Panc1 (cell line): ENCODE measurements at regions not wholly inside any gene's neighbourhood (a gene's known extent, or its start where the extent isn't known, plus 50 kb on each side); places are given as distances from the start of the nearest gene placed in this dataset.

Source experiments
- ATAC-seq: fragments of 200-7000 bp; cut with Tn5 transposase; 2 replicates; pipeline ENCODE4 v1.9.1; 2020; ENCODE audit warnings: mild to moderate bottlenecking, moderate library complexity
- BruUV-seq: library from RNA; stranded (reverse); fragments of 400-500 nt; replicated peaks from 2 replicates; lab custom pipeline; 2021; lab: Mats Ljungman, UMichigan
- CTCF ChIA-PET: fragments of 300-600 bp; sonication (Branson Sonifier 250); formaldehyde crosslinking; loops from one replicate; lab custom pipeline; 2022; ENCODE audit warnings: antibody characterized with exemption; lab: Charles Lee
- POLR2A ChIA-PET: fragments of 300-600 bp; sonication (Branson Sonifier 250); formaldehyde crosslinking; loops from one replicate; lab custom pipeline; 2022; ENCODE audit warnings: antibody characterized with exemption; lab: Charles Lee
- DNase-seq: peaks from one replicate; pipeline ENCODE4 v3.0.0-alpha.2; 2010; ENCODE audit warnings: low read depth, low spot score
- H3K27ac ChIP-seq: 2 replicates; pipeline ENCODE4 v1.5.1; 2011; ENCODE audit warnings: mild to moderate bottlenecking, low read length, inconsistent platforms
- H3K27me3 ChIP-seq: fragments of 200-500 bp; sonication (Bioruptor generic); 2 replicates; pipeline ENCODE4 v1.6.0; 2014; ENCODE audit warnings: low read length, inconsistent platforms; ENCODE audit not compliant: control insufficient read depth, insufficient read depth
- H3K36me3 ChIP-seq: fragments of 200-500 bp; sonication (Bioruptor generic); 2 replicates; pipeline ENCODE4 v1.5.1; 2014; ENCODE audit warnings: inconsistent platforms, mild to moderate bottlenecking, low read length, moderate library complexity; ENCODE audit not compliant: control insufficient read depth, insufficient read depth
- H3K4me1 ChIP-seq: 2 replicates; pipeline ENCODE4 v1.5.1; 2011; ENCODE audit warnings: inconsistent platforms, mild to moderate bottlenecking, low read length, moderate library complexity; ENCODE audit not compliant: control insufficient read depth, insufficient read depth
- H3K4me3 ChIP-seq, 2 experiments: 2 replicates each; pipeline ENCODE4 v1.5.1; 2011 to 2012; ENCODE audit warnings: low read depth in 2 of 2, low read length in 2 of 2, mild to moderate bottlenecking in 2 of 2, inconsistent platforms in 1 of 2, moderate library complexity in 1 of 2
- H3K9me3 ChIP-seq: fragments of 200-500 bp; sonication (Bioruptor generic); 2 replicates; pipeline ENCODE4 v1.5.1; 2014; ENCODE audit warnings: low read depth, mild to moderate bottlenecking, inconsistent platforms, low read length, moderate library complexity; ENCODE audit not compliant: control insufficient read depth, insufficient read depth
- POLR2AphosphoS5 ChIP-seq: IDR thresholded peaks from 2 replicates; pipeline ENCODE4 v1.6.1; 2012; ENCODE audit warnings: mild to moderate bottlenecking, low read depth, low read length, moderate library complexity
- SIN3A ChIP-seq: IDR thresholded peaks from 2 replicates; pipeline ENCODE4 v1.6.1; 2012; ENCODE audit warnings: low read depth, mild to moderate bottlenecking, low read length, moderate library complexity, borderline replicate concordance; ENCODE audit not compliant: insufficient read depth
- TCF7L2 ChIP-seq: IDR thresholded peaks from 2 replicates; pipeline ENCODE4 v1.6.1; 2011; ENCODE audit warnings: mild to moderate bottlenecking, low read depth, low read length, inconsistent platforms
- in situ Hi-C: cut with HindIII; loops from 2 replicates; pipeline ENCODE4 v1.10.0; 2016; ENCODE audit warnings: low sequenced_read_pairs, low pct_unique_long_range_greater_than_20kb
- intact Hi-C: fragments of 100-400 bp; cut with micrococcal nuclease; formaldehyde crosslinking; loops from one replicate; pipeline ENCODE4 v1.10.0; 2022; ENCODE audit not compliant: unreplicated experiment
- TF ChIP-seq, protein P1 (sequence below), 2 experiments: IDR thresholded peaks; 2 replicates each; pipeline ENCODE4 v1.6.1; 2011 to 2012; ENCODE audit warnings: low read depth in 2 of 2, control low read depth in 1 of 2, low read length in 1 of 2, mild to moderate bottlenecking in 1 of 2, moderate library complexity in 1 of 2; ENCODE audit not compliant: insufficient read depth in 1 of 2
- TF ChIP-seq, protein P2 (sequence below): fragments of 450-650 bp; IDR thresholded peaks from 2 replicates; pipeline ENCODE4 v1.5.1; 2017; ENCODE audit warnings: mild to moderate bottlenecking

DNA sequence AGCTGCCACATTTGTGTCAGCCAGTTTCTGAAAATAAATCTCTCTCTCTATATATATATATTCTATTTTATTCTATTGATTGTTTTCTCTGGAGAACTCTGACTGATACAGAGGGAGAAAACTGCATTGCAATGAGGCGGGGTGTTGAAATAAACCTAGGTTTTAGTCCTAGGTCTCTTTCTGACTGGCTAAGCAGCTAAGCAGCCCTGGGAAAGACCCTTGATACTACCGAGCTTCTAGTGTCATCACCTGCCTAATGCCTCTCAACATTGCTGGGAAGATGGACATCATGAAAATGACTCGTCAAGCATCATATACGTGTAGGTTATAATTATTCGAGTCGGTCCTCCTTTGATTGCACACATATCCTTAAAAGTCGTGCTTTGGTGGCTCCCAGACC is 166.5 kb upstream of the IL12B start:
- CTCF ChIA-PET, result no interaction called here
- no peak overlapping the region for H3K27ac ChIP-seq
- ATAC-seq, result no peak
- H3K4me3 ChIP-seq, result no peak overlapping the region
- H3K27me3 ChIP-seq, result no peaks in the 10 kb centered on the region
- no peak for DNase-seq
- H3K36me3 ChIP-seq, result no peaks in the 10 kb centered on the region
- POLR2A ChIA-PET, result no interaction called here
- BruUV-seq, result no TSS peak
- no peaks in the 10 kb centered on the region for H3K9me3 ChIP-seq
- intact Hi-C loops, result no loop called here
- no peaks in the 10 kb centered on the region for H3K4me1 ChIP-seq
- TF ChIP-seq, protein P1, sequence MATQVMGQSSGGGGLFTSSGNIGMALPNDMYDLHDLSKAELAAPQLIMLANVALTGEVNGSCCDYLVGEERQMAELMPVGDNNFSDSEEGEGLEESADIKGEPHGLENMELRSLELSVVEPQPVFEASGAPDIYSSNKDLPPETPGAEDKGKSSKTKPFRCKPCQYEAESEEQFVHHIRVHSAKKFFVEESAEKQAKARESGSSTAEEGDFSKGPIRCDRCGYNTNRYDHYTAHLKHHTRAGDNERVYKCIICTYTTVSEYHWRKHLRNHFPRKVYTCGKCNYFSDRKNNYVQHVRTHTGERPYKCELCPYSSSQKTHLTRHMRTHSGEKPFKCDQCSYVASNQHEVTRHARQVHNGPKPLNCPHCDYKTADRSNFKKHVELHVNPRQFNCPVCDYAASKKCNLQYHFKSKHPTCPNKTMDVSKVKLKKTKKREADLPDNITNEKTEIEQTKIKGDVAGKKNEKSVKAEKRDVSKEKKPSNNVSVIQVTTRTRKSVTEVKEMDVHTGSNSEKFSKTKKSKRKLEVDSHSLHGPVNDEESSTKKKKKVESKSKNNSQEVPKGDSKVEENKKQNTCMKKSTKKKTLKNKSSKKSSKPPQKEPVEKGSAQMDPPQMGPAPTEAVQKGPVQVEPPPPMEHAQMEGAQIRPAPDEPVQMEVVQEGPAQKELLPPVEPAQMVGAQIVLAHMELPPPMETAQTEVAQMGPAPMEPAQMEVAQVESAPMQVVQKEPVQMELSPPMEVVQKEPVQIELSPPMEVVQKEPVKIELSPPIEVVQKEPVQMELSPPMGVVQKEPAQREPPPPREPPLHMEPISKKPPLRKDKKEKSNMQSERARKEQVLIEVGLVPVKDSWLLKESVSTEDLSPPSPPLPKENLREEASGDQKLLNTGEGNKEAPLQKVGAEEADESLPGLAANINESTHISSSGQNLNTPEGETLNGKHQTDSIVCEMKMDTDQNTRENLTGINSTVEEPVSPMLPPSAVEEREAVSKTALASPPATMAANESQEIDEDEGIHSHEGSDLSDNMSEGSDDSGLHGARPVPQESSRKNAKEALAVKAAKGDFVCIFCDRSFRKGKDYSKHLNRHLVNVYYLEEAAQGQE (IDR thresholded peaks at IDR 0.05; ENCODE audit: insufficient read depth in 1 of 2, low read depth in 2 of 2, low read length in 1 of 2), result no peak
- TF ChIP-seq SIN3A (no peak), POLR2AphosphoS5 (no peak), TCF7L2 (no peak)
- TF ChIP-seq, protein P2, sequence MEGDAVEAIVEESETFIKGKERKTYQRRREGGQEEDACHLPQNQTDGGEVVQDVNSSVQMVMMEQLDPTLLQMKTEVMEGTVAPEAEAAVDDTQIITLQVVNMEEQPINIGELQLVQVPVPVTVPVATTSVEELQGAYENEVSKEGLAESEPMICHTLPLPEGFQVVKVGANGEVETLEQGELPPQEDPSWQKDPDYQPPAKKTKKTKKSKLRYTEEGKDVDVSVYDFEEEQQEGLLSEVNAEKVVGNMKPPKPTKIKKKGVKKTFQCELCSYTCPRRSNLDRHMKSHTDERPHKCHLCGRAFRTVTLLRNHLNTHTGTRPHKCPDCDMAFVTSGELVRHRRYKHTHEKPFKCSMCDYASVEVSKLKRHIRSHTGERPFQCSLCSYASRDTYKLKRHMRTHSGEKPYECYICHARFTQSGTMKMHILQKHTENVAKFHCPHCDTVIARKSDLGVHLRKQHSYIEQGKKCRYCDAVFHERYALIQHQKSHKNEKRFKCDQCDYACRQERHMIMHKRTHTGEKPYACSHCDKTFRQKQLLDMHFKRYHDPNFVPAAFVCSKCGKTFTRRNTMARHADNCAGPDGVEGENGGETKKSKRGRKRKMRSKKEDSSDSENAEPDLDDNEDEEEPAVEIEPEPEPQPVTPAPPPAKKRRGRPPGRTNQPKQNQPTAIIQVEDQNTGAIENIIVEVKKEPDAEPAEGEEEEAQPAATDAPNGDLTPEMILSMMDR, result no peak
- in situ Hi-C loops, result no loop called here

DNA sequence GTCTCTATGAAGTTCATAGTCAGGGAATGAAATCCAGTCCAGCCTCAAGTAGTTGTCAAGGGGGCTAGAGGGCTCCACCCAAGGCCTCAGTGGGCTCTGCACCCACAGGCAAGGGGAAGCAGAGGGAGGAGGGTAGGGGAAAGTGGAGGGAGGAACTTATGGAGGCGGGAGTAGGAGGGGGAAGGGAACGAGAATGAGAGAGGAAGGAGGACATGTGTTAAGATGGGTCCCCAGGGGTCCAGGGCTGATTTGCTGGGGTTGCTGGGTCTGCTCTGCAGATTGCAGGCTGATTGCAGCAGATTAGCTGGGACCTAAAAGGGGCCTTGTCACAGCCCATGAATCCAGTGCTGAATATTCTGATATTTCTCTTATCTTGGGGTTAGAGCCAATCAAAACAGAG is 166.9 kb upstream of the IL12B start:
- Histone ChIP-seq H3K27ac (no peak overlapping the region), H3K4me3 (no peak overlapping the region), H3K27me3 (no peaks in the 10 kb centered on the region), H3K4me1 (no peaks in the 10 kb centered on the region), H3K36me3 (no peaks in the 10 kb centered on the region), H3K9me3 (no peaks in the 10 kb centered on the region)
- BruUV-seq, result no TSS peak
- in situ Hi-C loops (no loop called here), intact Hi-C loops (no loop called here)
- ChIA-PET CTCF (no interaction called here), POLR2A (no interaction called here)
- DNase-seq (no peak), ATAC-seq (no peak)
- TF ChIP-seq, protein P2, result no peak
- TF ChIP-seq POLR2AphosphoS5, result no peak
- no peak for TF ChIP-seq SIN3A
- no peak for TF ChIP-seq TCF7L2
- TF ChIP-seq, protein P1 (IDR thresholded peaks at IDR 0.05; ENCODE audit: insufficient read depth in 1 of 2, low read depth in 2 of 2, low read length in 1 of 2), result no peak
